ENCODE measurements at regions not wholly inside any gene's neighbourhood (a gene's known extent, or its start where the extent isn't known, plus 50 kb on each side); places are given as distances from the start of the nearest gene placed in this dataset.
"Not testable (repeated sequence)": the region's sequence is repeated elsewhere in the genome, so short reads cannot be mapped to it uniquely, and the experiment has no call there.

GRCh38 chrX:7335816-7336362 lies 187.9 kb upstream of the PUDP start:
- TF ChIP-seq YY1 (IDR thresholded peaks at IDR 0.05; ENCODE audit: insufficient read depth, insufficient read length); SUZ12 (IDR thresholded peaks at IDR 0.05; ENCODE audit: extremely low read depth, insufficient read depth, insufficient read length): not testable (repeated sequence)
